IMR-90 (cell line): ENCODE measurements at regions not wholly inside any gene's neighbourhood (a gene's known extent, or its start where the extent isn't known, plus 50 kb on each side); places are given as distances from the start of the nearest gene placed in this dataset.
A peak's percentile ranks its signal among the peaks of the same experiment; 100 is the strongest.

Source experiments
- ATAC-seq: fragments of 200-7000 bp; cut with Tn5 transposase; 2 replicates; pipeline ENCODE4 v1.9.1; 2020; ENCODE audit warnings: low read depth, mild to moderate bottlenecking, moderate library complexity
- BruUV-seq: library from RNA; stranded (reverse); fragments of 400-500 nt; replicated peaks from 2 replicates; lab custom pipeline; 2021; lab: Mats Ljungman, UMichigan
- CTCF ChIA-PET: fragments of 300-600 bp; formaldehyde crosslinking; extraction: SDS; loops from one replicate; lab custom pipeline; 2021; ENCODE audit warnings: antibody characterized with exemption; lab: Yijun Ruan, JAX
- POLR2A ChIA-PET: fragments of 300-600 bp; sonication (Branson Sonifier 250); formaldehyde crosslinking; loops from one replicate; lab custom pipeline; 2022; ENCODE audit warnings: antibody characterized with exemption; ENCODE audit not compliant: unreplicated experiment; lab: Charles Lee
- DNase-seq: peaks from one replicate; pipeline ENCODE4 v3.0.0; 2013
- H2AFZ ChIP-seq: replicated peaks from 2 replicates; pipeline ENCODE3; 2013; ENCODE audit warnings: low read length, mild to moderate bottlenecking; ENCODE audit not compliant: poor library complexity
- H2AK5ac ChIP-seq: 2 replicates; pipeline ENCODE4 v1.6.1; 2013; ENCODE audit warnings: low read depth, low read length, inconsistent platforms
- H2AK9ac ChIP-seq: replicated peaks from 2 replicates; pipeline ENCODE3; 2013; ENCODE audit warnings: mild to moderate bottlenecking, low read depth, low read length, moderate library complexity; ENCODE audit not compliant: poor library complexity
- H2BK120ac ChIP-seq: 2 replicates; pipeline ENCODE4 v1.6.1; 2013; ENCODE audit warnings: low read depth, low read length, inconsistent platforms
- H2BK15ac ChIP-seq: 3 replicates; pipeline ENCODE4 v1.6.1; 2013; ENCODE audit warnings: low read depth, low read length, inconsistent platforms
- H2BK20ac ChIP-seq: 2 replicates; pipeline ENCODE4 v1.6.1; 2013; ENCODE audit warnings: low read depth, mild to moderate bottlenecking, inconsistent platforms, low read length, moderate library complexity
- H2BK5ac ChIP-seq: 2 replicates; pipeline ENCODE4 v1.6.1; 2013; ENCODE audit warnings: mild to moderate bottlenecking, low read depth, low read length, inconsistent platforms; ENCODE audit not compliant: poor library complexity, severe bottlenecking
- H3K14ac ChIP-seq: replicated peaks from 2 replicates; pipeline ENCODE4 v1.6.1; 2013; ENCODE audit warnings: low read depth, low read length, inconsistent platforms
- H3K18ac ChIP-seq: 2 replicates; pipeline ENCODE4 v1.6.1; 2013; ENCODE audit warnings: low read depth, low read length, control low read depth
- H3K23ac ChIP-seq: 2 replicates; pipeline ENCODE4 v1.6.1; 2013; ENCODE audit warnings: low read depth, low read length, inconsistent platforms
- H3K27ac ChIP-seq: 2 replicates; pipeline ENCODE4 v1.5.1; 2013; ENCODE audit warnings: mild to moderate bottlenecking, control low read depth, low read length; ENCODE audit not compliant: insufficient read depth
- H3K27me3 ChIP-seq: 2 replicates; pipeline ENCODE4 v1.6.1; 2013; ENCODE audit warnings: low read length; ENCODE audit not compliant: control insufficient read depth, insufficient read depth
- H3K36me3 ChIP-seq: 2 replicates; pipeline ENCODE4 v1.6.1; 2013; ENCODE audit warnings: low read length, mixed read lengths; ENCODE audit not compliant: control insufficient read depth, insufficient read depth
- H3K4ac ChIP-seq: 2 replicates; pipeline ENCODE4 v1.6.1; 2013; ENCODE audit warnings: low read depth, low read length, inconsistent platforms
- H3K4me1 ChIP-seq: 2 replicates; pipeline ENCODE4 v1.6.1; 2013; ENCODE audit warnings: low read length, mixed read lengths; ENCODE audit not compliant: control insufficient read depth, insufficient read depth
- H3K4me2 ChIP-seq: 2 replicates; pipeline ENCODE4 v1.6.1; 2013; ENCODE audit warnings: low read depth, mild to moderate bottlenecking, control low read depth, low read length, moderate library complexity
- H3K4me3 ChIP-seq: 2 replicates; pipeline ENCODE4 v1.5.1; 2013; ENCODE audit warnings: low read depth, mild to moderate bottlenecking, control low read depth, low read length, moderate library complexity; ENCODE audit not compliant: insufficient read depth
- H3K56ac ChIP-seq: 2 replicates; pipeline ENCODE4 v1.6.1; 2013; ENCODE audit warnings: low read length, inconsistent platforms; ENCODE audit not compliant: insufficient read depth; ENCODE audit errors: extremely low read depth
- H3K79me1 ChIP-seq, 2 experiments: 2 replicates each; pipeline ENCODE4 v1.6.1; 2013; ENCODE audit warnings: low read length in 2 of 2, inconsistent platforms in 1 of 2, low read depth in 1 of 2
- H3K9ac ChIP-seq: 2 replicates; pipeline ENCODE4 v1.6.1; 2013; ENCODE audit warnings: low read depth, low read length, control low read depth
- H3K9me1 ChIP-seq: 2 replicates; pipeline ENCODE4 v1.6.1; 2013; ENCODE audit warnings: low read length, inconsistent platforms; ENCODE audit not compliant: insufficient read depth
- H3K9me3 ChIP-seq: 2 replicates; pipeline ENCODE4 v1.6.1; 2013; ENCODE audit warnings: low read length; ENCODE audit not compliant: control insufficient read depth, insufficient read depth
- H4K20me1 ChIP-seq: 2 replicates; pipeline ENCODE4 v1.6.1; 2013; ENCODE audit warnings: low read length, inconsistent platforms; ENCODE audit not compliant: insufficient read depth
- H4K5ac ChIP-seq: 2 replicates; pipeline ENCODE4 v1.6.1; 2013; ENCODE audit warnings: mild to moderate bottlenecking, low read depth, low read length, control low read depth
- H4K8ac ChIP-seq, 2 experiments: 2 replicates each; pipeline ENCODE4 v1.6.1; 2013; ENCODE audit warnings: low read depth in 2 of 2, low read length in 2 of 2, control low read depth in 1 of 2, inconsistent platforms in 1 of 2
- H4K91ac ChIP-seq: 2 replicates; pipeline ENCODE4 v1.6.1; 2013; ENCODE audit warnings: low read depth, low read length, inconsistent platforms; ENCODE audit not compliant: insufficient read depth
- BHLHE40 ChIP-seq: fragments of 150-350 bp; IDR thresholded peaks from 2 replicates; pipeline ENCODE4 v1.6.1; 2016; ENCODE audit warnings: mild to moderate bottlenecking, low read depth, low read length
- CEBPB ChIP-seq: IDR thresholded peaks from 2 replicates; pipeline ENCODE4 v1.6.1; 2012; ENCODE audit warnings: low read depth, low read length, improper control_type of control experiment
- CTCF ChIP-seq: conservative IDR thresholded peaks from 2 replicates; pipeline ENCODE4 v1.5.1; 2012; ENCODE audit warnings: mild to moderate bottlenecking, low read depth, low read length, improper control_type of control experiment
- ELK1 ChIP-seq: fragments of 150-350 bp; IDR thresholded peaks from 2 replicates; pipeline ENCODE4 v1.6.1; 2016; ENCODE audit warnings: low read depth, mild to moderate bottlenecking, low read length, moderate library complexity, borderline replicate concordance
- FOS ChIP-seq: fragments of 150-350 bp; IDR thresholded peaks from 2 replicates; pipeline ENCODE4 v1.6.1; 2016; ENCODE audit warnings: low read depth, low read length
- MAZ ChIP-seq: IDR thresholded peaks from 2 replicates; pipeline ENCODE4 v1.6.1; 2012; ENCODE audit warnings: low read depth, mild to moderate bottlenecking, low read length, improper control_type of control experiment, moderate library complexity, borderline replicate concordance
- RAD21 ChIP-seq: IDR thresholded peaks from 2 replicates; pipeline ENCODE4 v1.6.1; 2012; ENCODE audit warnings: low read length, improper control_type of control experiment
- SMC3 ChIP-seq: fragments of 150-350 bp; IDR thresholded peaks from 2 replicates; pipeline ENCODE4 v1.6.1; 2016; ENCODE audit warnings: low read depth, mild to moderate bottlenecking, antibody characterized with exemption, low read length, moderate library complexity
- WGBS, 2 experiments: methylation state at CpG; one replicate each; pipeline versions ENCODE4 v1.1.5 to v1.1.7; 2013; ENCODE audit warnings: missing lambda C conversion rate in 2 of 2; ENCODE audit not compliant: insufficient read length in 1 of 2; ENCODE audit errors: extremely low coverage in 2 of 2; 5-methylcytosine and 5-hydroxymethylcytosine counted together
- dilution Hi-C: fragments of 300-500 bp; cut with HindIII; formaldehyde crosslinking; loops from one replicate; pipeline ENCODE4 v1.14.3; 2018; ENCODE audit warnings: low sequenced_read_pairs; ENCODE audit not compliant: unreplicated experiment
- in situ Hi-C: fragments of 300-500 bp; cut with MboI; formaldehyde crosslinking; loops from 3 replicates; pipeline ENCODE4 v1.14.3; 2019; ENCODE audit warnings: low sequenced_read_pairs, inconsistent platforms, mixed read lengths
- intact Hi-C: fragments of 100-400 bp; cut with micrococcal nuclease; formaldehyde crosslinking; loops from 2 replicates; pipeline ENCODE4 v1.10.0; 2022

GRCh38 chr20:50309764-50310672, 119.4 kb downstream of the CEBPB start:
- WGBS, 2 experiments = 73% methylated on average over 8 of the region's 20 CpGs; no CpG with 5 or more reads in 1 of the 2 experiments
- Histone ChIP-seq H3K4me2 (no peak overlapping the region; the same call in 1 of the 2 replicates), H3K4me1 (peaks cover 48% of the 10 kb centered on the region), H3K27ac (peak overlapping the region; percentile 98), H4K8ac (peak overlapping the region; percentile 72 to 96), H2BK20ac (peak overlapping the region; percentile 97), H3K18ac (peak overlapping the region; percentile 96), H4K20me1 (no peaks in the 10 kb centered on the region), H3K9me1 (peaks cover 57% of the 10 kb centered on the region), H3K23ac (peak overlapping the region; percentile 100), H3K14ac (peak overlapping the region; percentile 99), H2AK5ac (peak overlapping the region; percentile 99), H3K4ac (peak overlapping the region; percentile 100), H3K36me3 (no peaks in the 10 kb centered on the region), H3K27me3 (no peaks in the 10 kb centered on the region), H2AFZ (peak overlapping the region; percentile 39), H4K5ac (peak overlapping the region; percentile 96), H2AK9ac (peak overlapping the region; percentile 82), H3K56ac (peak overlapping the region; percentile 78), H3K9me3 (no peaks in the 10 kb centered on the region), H2BK15ac (peak overlapping the region; percentile 97), H2BK120ac (peak overlapping the region; percentile 100), H2BK5ac (peak overlapping the region; percentile 99), H3K4me3 (no peak overlapping the region), H4K91ac (peak overlapping the region; percentile 98), H3K9ac (peak overlapping the region; percentile 68), H3K79me1 (peaks cover 0 to 65% of the 10 kb centered on the region in 2 experiments; a peak in 2 of 4 replicates)
- CTCF ChIA-PET = no interaction called here
- no TSS peak for BruUV-seq
- DNase-seq (no peak), ATAC-seq (no peak)
- dilution Hi-C loops = no loop called here
- in situ Hi-C loops = loop anchor here (5.0 kb wide), 1 partner anchor 118 kb away; the partner anchor contains the start of gene CEBPB
- no peak for TF ChIP-seq CTCF
- no peak for TF ChIP-seq RAD21
- TF ChIP-seq MAZ = no peak
- TF ChIP-seq BHLHE40 = no peak
- no peak for TF ChIP-seq FOS
- TF ChIP-seq CEBPB = no peak
- no peak for TF ChIP-seq ELK1
- no peak for TF ChIP-seq SMC3
- intact Hi-C loops = loop anchor here (5.0 kb wide), 2 partner anchors 72 to 152 kb away; no protein-coding TSS in a partner anchor
- POLR2A ChIA-PET = no interaction called here
